HG02588 (cell line): ENCODE measurements at regions not wholly inside any gene's neighbourhood (a gene's known extent, or its start where the extent isn't known, plus 50 kb on each side); places are given as distances from the start of the nearest gene placed in this dataset.

Experiments used
- ATAC-seq: cut with Tn5 transposase; IDR thresholded peaks from one replicate; pipeline ENCODE4 v1.9.1; 2021; ENCODE audit warnings: mild to moderate bottlenecking, moderate library complexity; ENCODE audit not compliant: unreplicated experiment

DNA sequence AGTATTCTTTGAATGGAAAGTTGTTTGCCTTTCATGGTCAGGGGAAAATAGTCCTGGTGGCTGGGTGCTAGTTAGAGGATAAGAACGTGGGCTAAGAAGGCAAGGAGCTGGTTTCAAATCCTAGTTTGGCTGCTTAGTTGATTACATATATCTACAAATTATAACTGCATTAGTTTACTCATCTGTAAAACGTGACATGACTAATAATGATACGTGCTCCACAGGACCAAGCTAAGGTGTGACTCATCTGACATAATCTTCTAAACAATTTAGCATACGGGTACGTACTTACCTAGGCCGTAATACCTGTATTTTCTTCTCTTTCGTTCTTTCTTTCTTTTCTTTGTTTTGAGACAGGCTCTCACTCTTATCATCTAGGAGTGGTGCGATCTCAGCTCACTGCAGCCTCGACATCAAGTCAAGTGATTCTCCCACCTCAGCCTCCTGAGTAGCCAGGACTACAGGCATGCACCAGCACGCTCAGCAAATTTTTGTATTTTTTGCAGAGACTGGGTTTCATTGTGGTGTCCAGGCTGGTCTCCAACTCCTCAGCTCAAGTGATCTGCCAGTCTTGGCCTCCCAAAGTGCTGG, 1274.2 kb upstream of the GJE1 start:
- no peak for ATAC-seq

GRCh38 chr6:140857739-140858380, 1274.9 kb upstream of the GJE1 start:
- no peak for ATAC-seq

- ATAC-seq, result no peak
Observed at GRCh38 chr6:140855520-140855919, 1277.2 kb upstream of the GJE1 start.

DNA sequence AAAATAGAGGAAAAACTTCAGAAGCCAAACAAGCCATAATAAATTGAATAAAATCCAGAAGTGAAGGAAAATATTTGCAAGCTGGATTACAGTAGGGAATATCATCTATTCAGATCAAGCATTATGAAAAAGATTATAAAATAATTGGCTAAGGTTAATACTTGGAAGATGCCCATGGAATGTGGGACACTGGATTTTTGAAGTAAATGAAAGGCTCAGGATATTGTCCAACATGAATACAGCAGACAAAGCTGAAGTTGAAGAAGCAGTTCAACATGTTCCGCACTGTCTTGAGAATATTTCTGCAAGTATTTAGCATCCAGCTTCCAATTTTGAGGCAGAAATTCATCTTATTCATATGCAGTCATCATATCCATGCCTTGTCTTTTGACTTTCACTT, 1278.4 kb upstream of the GJE1 start:
- ATAC-seq, result no peak

- ATAC-seq, result no peak
Observed at GRCh38 chr6:140850438-140850837, 1282.3 kb upstream of the GJE1 start.

- ATAC-seq, result no peak
Observed at GRCh38 chr6:140849456-140849855, 1283.3 kb upstream of the GJE1 start.

- ATAC-seq, result no peak
Observed at GRCh38 chr6:140847262-140847645, 1285.5 kb upstream of the GJE1 start.

DNA sequence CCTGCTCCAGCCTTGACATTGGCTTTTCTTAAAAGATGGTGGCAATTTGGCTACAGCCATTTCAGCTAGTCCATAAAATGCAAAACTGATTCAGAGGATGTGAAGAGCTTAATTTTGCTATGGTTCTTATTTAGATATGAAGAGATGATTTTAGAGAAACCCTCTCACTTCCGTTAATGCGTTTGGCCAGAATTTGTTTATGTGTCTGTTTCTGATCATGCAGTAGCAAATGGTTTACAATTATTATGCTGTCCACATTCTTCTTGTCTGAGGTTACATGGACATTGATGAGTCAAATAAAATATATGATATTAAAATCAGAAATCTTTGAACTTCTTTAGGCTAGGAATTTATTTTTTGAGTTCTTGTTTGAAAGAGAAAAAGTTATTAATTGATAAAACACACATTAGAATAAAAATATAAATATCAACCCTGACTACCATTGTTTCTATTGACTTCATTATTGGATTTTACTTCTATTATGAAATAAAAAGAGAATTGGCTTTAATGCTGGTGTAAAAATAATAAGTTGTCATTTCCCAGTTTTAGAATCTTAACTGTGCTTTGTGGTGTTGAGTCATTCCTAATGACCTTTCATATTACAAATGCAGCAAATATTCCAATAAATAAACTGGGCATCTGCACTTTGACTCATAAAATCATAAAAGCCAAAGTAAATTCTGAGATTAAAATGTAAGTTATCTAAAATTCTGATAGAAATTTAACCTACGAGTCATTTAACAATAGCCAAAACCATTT, 1286.0 kb upstream of the GJE1 start:
- no peak for ATAC-seq

GRCh38 chr6:140845701-140846100, 1287.0 kb upstream of the GJE1 start:
- no peak for ATAC-seq

DNA sequence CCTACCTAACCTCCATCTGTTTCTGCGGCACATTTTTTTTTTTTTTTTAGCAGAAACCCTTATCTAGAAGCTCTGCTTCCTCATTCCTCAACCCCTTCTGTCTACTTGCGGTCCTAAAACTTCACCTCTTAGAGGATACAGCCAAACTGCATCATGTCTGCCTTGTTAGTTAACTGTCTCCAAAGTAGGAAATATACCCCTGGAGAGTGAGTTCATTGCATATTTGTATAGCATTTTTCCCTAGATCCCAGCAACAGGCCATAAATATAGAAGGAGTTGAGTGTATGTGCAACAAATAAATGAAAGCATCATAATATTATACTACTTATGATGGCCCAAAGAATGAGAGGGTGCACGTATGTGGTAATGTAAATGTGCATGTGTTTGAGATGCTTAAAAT, 1288.6 kb upstream of the GJE1 start:
- no peak for ATAC-seq

- no peak for ATAC-seq
Observed at GRCh38 chr6:140833408-140833807, 1299.3 kb upstream of the GJE1 start.

GRCh38 chr6:140830666-140831065, 1302.1 kb upstream of the GJE1 start:
- ATAC-seq, result no peak

- ATAC-seq, result no peak
Observed at GRCh38 chr6:140828856-140829255, 1303.9 kb upstream of the GJE1 start.

GRCh38 chr6:140827593-140827992, 1305.1 kb upstream of the GJE1 start:
- ATAC-seq, result no peak

- ATAC-seq, result no peak
Observed at GRCh38 chr6:140825731-140826130, 1307.0 kb upstream of the GJE1 start.

- no peak for ATAC-seq
Observed at GRCh38 chr6:140824595-140824994, 1308.1 kb upstream of the GJE1 start.

DNA sequence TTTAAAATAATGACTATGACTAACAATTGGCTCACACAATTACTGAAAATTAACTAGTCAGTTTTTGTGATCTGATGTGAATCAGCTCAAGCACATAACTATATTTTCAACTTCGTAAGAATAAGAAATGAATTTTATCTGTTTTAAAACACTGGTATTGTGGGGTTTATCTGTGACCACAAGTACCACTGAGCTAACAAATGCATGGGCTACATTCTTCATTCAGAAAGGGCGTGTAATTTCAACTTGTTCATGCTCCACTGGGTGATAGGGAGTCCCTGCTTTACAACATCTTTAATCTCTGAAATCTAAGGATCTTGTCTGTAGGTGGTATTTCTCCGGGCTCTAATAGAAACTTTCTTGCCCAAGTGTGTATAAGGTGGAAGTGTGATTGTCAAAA, 1311.5 kb upstream of the GJE1 start:
- ATAC-seq, result no peak

GRCh38 chr6:140817176-140817575, 1315.5 kb upstream of the GJE1 start:
- ATAC-seq, result no peak

DNA sequence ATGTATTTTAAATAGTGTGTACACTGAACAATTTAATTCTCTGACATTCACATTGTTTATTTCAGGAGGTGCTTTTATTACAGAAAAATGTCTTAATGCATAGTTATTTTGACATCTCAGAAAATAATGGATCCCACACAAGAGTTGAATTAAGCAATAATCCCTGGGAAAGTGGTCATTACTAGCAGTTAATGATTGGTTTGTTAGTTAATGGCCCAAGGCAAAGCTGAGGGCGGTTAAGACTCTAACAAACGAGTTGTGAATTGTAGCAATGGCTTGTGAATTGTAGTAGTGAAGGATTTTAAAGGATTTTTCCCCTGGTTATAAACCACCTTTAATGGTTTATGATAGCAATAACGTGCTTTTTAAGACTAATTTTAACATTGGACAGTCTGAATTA, 1316.0 kb upstream of the GJE1 start:
- ATAC-seq, result no peak

- no peak for ATAC-seq
Observed at GRCh38 chr6:140812636-140813035, 1320.1 kb upstream of the GJE1 start.

DNA sequence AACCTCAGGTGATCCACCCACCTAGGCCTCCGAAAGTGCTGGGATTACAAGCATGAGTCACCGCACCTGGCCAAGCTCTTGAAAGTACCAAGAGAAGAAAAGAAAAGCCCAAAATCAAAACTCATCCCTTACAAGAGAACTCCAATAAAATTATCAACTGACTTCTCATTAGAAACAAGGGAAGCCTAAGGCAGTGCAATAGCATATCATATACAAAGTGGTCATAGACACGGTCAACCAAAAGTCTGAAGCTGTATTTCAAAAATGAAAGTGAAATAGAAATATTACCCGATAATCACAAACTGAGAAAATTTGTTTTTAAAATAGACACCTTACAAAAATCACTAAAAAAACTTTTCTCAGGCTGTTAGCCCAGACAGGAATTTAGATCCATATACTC, 1321.1 kb upstream of the GJE1 start:
- ATAC-seq, result no peak

DNA sequence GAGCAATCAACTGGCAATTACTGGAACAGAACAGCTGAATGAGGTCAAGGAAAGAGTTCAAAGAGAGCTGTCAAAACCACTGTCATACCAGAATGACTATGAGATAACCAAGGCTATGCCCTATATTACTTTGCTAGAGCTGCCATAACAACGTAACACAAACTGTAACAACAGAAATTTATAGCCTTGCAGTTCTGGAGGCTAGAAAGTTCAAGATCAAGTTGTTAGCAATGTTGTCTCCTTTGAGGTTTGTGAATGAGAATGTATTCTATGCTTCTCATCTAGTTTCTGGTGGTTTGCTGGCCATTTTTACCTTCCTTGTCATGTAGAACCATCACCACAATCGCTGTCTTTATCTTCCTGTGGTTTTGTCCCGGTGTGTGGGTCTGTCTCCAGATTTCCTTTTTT, 1323.0 kb upstream of the GJE1 start:
- ATAC-seq, result peak; percentile 84
